ENCODE measurements at regions not wholly inside any gene's neighbourhood (a gene's known extent, or its start where the extent isn't known, plus 50 kb on each side); places are given as distances from the start of the nearest gene placed in this dataset.

DNA sequence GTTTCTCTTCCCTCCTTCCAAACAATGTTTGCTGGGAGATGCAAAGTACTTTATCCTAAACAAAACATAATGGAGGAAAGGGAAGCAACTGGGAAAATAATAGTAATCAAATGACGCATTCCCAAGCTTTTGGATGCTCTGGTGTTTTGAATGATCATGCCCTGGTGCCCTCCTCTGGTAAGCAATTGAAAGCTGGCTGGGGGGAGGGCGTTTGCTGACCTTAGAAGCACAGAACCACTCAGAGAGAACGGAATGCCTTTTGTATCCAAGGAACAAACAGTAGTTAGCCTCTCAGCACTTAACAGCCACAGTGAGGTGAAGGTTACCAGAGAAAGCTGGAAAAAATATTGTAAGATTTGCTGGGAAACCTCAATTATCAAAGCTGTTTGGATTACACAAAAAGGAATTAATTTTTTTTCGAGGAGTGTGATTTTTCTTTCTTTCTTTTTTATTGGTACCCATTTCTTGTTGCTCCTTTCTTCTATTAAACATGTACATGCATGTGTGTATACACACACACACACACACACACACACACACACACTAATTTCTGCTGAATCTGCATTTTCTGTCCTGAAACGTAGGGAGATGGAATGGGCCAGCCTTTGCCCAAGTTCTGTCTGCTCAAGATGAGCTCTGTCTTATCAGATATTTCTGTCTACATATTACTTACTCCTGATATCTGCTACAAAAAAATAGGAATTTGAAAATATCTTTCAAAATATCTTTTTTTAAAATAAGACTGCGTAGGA, 155.8 kb upstream of the IGFBP7 start:
- H3K4me3 Mint-ChIP-seq = no peak overlapping the region
- intact Hi-C loops (cut with micrococcal nuclease) = no loop called here
- POLR2A ChIA-PET = no interaction called here
- no peak for ATAC-seq
- no peak for DNase-seq
- H3K9me3 Mint-ChIP-seq = peaks cover 0 to 18% (median 3%) of the 10 kb centered on the region in 11 donors
- H3K36me3 ChIP-seq (ENCODE audit: control insufficient read depth in 2 of 3, insufficient read depth in 3 of 3, low read length in 3 of 3) = no peaks in the 10 kb centered on the region
- H3K36me3 Mint-ChIP-seq = no peaks in the 10 kb centered on the region
- CTCF ChIA-PET = no interaction called here
- H3K9me3 ChIP-seq (ENCODE audit: control insufficient read depth in 2 of 3, low read length in 3 of 3) = no peaks in the 10 kb centered on the region
- H3K27me3 ChIP-seq (ENCODE audit: control insufficient read depth in 2 of 2, insufficient read depth in 2 of 2, low read length in 2 of 2) = no peaks in the 10 kb centered on the region
- H3K27ac Mint-ChIP-seq = no peak overlapping the region
- H3K27me3 Mint-ChIP-seq = peaks cover 0 to 14% (median 5%) of the 10 kb centered on the region in 5 donors
- no peak overlapping the region for H3K27ac ChIP-seq (ENCODE audit: low read depth, low read length)
- no peak overlapping the region for H3K4me3 ChIP-seq (ENCODE audit: low read length)
- no peaks in the 10 kb centered on the region for H3K4me1 ChIP-seq (ENCODE audit: control insufficient read depth in 2 of 2, insufficient read depth in 2 of 2, low read length in 2 of 2)
- no peaks in the 10 kb centered on the region for H3K4me1 Mint-ChIP-seq

DNA sequence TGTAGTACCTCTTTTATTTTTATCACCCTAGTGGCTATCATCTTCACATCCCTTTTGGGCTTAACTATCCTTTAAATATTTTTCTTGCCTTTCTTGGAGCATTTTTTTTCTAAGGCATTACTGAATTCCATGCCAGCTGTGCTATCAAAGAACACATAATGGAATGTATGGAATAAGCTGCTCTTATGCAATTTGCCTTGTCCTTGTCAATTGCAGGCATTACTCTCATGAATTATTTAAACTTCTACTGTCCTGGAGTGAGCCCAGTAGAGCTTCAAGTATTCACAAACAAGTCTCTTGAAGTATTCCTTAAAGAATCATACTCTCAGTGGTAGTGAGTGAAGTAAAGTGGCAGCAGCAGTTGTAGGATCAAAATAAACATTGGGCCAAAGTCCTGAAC, 144.6 kb upstream of the IGFBP7 start:
- Mint-ChIP-seq H3K4me3 (no peak overlapping the region), H3K4me1 (no peaks in the 10 kb centered on the region), H3K27me3 (no peaks in the 10 kb centered on the region), H3K36me3 (no peaks in the 10 kb centered on the region), H3K27ac (no peak overlapping the region), H3K9me3 (peaks cover 0 to 5% (median 0%) of the 10 kb centered on the region in 11 donors)
- ChIA-PET POLR2A (no interaction called here), CTCF (no interaction called here)
- DNase-seq (no peak), ATAC-seq (no peak)
- intact Hi-C loops (cut with micrococcal nuclease) = no loop called here
- no peaks in the 10 kb centered on the region for H3K9me3 ChIP-seq (ENCODE audit: control insufficient read depth in 2 of 3, low read length in 3 of 3)
- no peak overlapping the region for H3K4me3 ChIP-seq (ENCODE audit: low read length)
- no peaks in the 10 kb centered on the region for H3K4me1 ChIP-seq (ENCODE audit: control insufficient read depth in 2 of 2, insufficient read depth in 2 of 2, low read length in 2 of 2)
- H3K27ac ChIP-seq (ENCODE audit: low read depth, low read length) = no peak overlapping the region
- no peaks in the 10 kb centered on the region for H3K36me3 ChIP-seq (ENCODE audit: control insufficient read depth in 2 of 3, insufficient read depth in 3 of 3, low read length in 3 of 3)
- no peaks in the 10 kb centered on the region for H3K27me3 ChIP-seq (ENCODE audit: control insufficient read depth in 2 of 2, insufficient read depth in 2 of 2, low read length in 2 of 2)

DNA sequence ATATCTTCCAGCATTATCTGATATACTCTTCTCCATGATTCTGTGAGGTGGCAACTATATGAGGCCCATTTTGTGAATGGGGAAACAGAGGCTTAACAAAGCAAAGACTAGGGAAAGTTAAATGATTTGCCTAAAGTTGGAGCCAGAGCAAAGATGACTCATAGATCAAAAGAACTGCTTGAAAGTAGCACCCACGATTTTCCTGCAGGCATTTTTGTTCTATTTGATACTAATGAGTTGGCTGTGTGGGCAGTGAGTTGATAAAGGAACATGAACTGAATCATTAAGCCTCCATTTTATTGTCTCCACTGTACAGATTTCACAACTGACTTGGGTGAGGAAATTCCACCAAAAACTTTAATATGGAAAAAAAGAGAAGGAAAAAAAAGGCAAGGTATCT, 138.9 kb upstream of the IGFBP7 start:
- ChIA-PET CTCF (no interaction called here), POLR2A (no interaction called here)
- ATAC-seq = no peak
- intact Hi-C loops (cut with micrococcal nuclease) = no loop called here
- Histone ChIP-seq H3K4me3 (ENCODE audit: low read length) (no peak overlapping the region), H3K9me3 (ENCODE audit: control insufficient read depth in 2 of 3, low read length in 3 of 3) (no peaks in the 10 kb centered on the region), H3K27ac (ENCODE audit: low read depth, low read length) (no peak overlapping the region), H3K4me1 (ENCODE audit: control insufficient read depth in 2 of 2, insufficient read depth in 2 of 2, low read length in 2 of 2) (no peaks in the 10 kb centered on the region), H3K27me3 (ENCODE audit: control insufficient read depth in 2 of 2, insufficient read depth in 2 of 2, low read length in 2 of 2) (no peaks in the 10 kb centered on the region), H3K36me3 (ENCODE audit: control insufficient read depth in 2 of 3, insufficient read depth in 3 of 3, low read length in 3 of 3) (no peaks in the 10 kb centered on the region)
- H3K4me3 Mint-ChIP-seq = no peak overlapping the region
- no peak for DNase-seq
- peaks cover 0 to 14% (median 0%) of the 10 kb centered on the region in 5 donors for H3K27me3 Mint-ChIP-seq
- H3K27ac Mint-ChIP-seq = no peak overlapping the region
- no peaks in the 10 kb centered on the region for H3K4me1 Mint-ChIP-seq
- H3K9me3 Mint-ChIP-seq = peaks cover 0 to 13% (median 0%) of the 10 kb centered on the region in 11 donors
- H3K36me3 Mint-ChIP-seq = peaks cover 0 to 3% (median 0%) of the 10 kb centered on the region in 5 donors

DNA sequence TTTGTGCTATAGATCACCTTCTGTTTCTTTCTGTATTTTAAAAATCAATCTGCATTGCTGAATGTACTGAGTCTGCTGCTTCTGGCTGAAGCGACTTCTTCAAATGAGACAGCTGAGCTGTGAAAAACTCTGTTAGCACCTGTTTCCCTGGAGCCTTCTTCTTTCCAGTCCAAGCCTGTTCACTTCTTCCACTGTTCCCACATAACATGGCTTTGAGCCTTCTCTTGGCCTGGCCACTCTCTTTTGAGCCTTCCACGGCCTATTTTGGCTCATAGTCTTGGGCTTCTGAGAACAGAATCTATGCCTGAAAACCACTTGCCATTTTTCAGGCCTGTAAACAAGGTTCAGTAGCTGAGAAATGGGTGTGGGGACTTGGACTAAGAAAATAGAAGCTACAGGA, 132.9 kb upstream of the IGFBP7 start:
- DNase-seq (no peak), ATAC-seq (no peak)
- Mint-ChIP-seq H3K36me3 (peaks cover 0 to 3% (median 0%) of the 10 kb centered on the region in 5 donors), H3K4me1 (no peaks in the 10 kb centered on the region), H3K9me3 (peaks cover 0 to 13% (median 0%) of the 10 kb centered on the region in 11 donors), H3K4me3 (no peak overlapping the region), H3K27me3 (peaks cover 0 to 26% (median 8%) of the 10 kb centered on the region in 5 donors), H3K27ac (no peak overlapping the region)
- Histone ChIP-seq H3K36me3 (ENCODE audit: control insufficient read depth in 2 of 3, insufficient read depth in 3 of 3, low read length in 3 of 3) (no peaks in the 10 kb centered on the region), H3K4me3 (ENCODE audit: low read length) (no peak overlapping the region), H3K27me3 (ENCODE audit: control insufficient read depth in 2 of 2, insufficient read depth in 2 of 2, low read length in 2 of 2) (no peaks in the 10 kb centered on the region), H3K9me3 (ENCODE audit: control insufficient read depth in 2 of 3, low read length in 3 of 3) (no peaks in the 10 kb centered on the region), H3K4me1 (ENCODE audit: control insufficient read depth in 2 of 2, insufficient read depth in 2 of 2, low read length in 2 of 2) (no peaks in the 10 kb centered on the region), H3K27ac (ENCODE audit: low read depth, low read length) (no peak overlapping the region)
- intact Hi-C loops (cut with micrococcal nuclease) = no loop called here
- POLR2A ChIA-PET = no interaction called here
- CTCF ChIA-PET = no interaction called here

DNA sequence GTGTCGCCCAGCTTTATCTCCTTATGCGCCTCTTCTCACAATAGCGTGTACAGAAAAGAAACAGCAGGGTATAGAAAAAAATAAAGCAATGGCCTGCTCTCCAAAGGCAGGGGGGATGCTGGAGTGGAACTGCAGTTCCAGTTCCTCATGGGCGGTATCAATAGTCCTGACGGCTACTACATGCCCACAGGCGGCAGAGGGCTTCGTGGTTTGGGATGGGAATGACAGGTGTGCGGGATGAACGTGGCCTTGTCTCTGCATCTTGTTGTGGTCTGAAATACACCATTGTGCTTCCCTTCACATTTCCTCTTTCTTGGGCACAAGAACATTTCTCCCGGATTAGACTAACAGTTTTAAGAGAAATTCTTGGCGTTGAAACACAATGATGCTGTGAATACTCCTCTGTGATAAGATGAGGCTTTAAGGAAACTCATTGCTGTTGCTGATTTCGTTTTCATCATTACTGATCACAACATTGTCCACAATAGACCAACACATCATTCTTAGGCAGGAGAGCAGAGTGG, 124.1 kb upstream of the IGFBP7 start:
- Histone ChIP-seq H3K4me1 (ENCODE audit: control insufficient read depth in 2 of 2, insufficient read depth in 2 of 2, low read length in 2 of 2) (no peaks in the 10 kb centered on the region), H3K27ac (ENCODE audit: low read depth, low read length) (no peak overlapping the region), H3K36me3 (ENCODE audit: control insufficient read depth in 2 of 3, insufficient read depth in 3 of 3, low read length in 3 of 3) (no peaks in the 10 kb centered on the region), H3K9me3 (ENCODE audit: control insufficient read depth in 2 of 3, low read length in 3 of 3) (no peaks in the 10 kb centered on the region), H3K4me3 (ENCODE audit: low read length) (no peak overlapping the region), H3K27me3 (ENCODE audit: control insufficient read depth in 2 of 2, insufficient read depth in 2 of 2, low read length in 2 of 2) (no peaks in the 10 kb centered on the region)
- no peak overlapping the region for H3K4me3 Mint-ChIP-seq
- peaks cover 0 to 5% (median 0%) of the 10 kb centered on the region in 11 donors for H3K9me3 Mint-ChIP-seq
- POLR2A ChIA-PET = no interaction called here
- CTCF ChIA-PET = no interaction called here
- ATAC-seq (no peak), DNase-seq (no peak)
- peaks cover under 1 to 16% (median 3%) of the 10 kb centered on the region in 5 donors for H3K27me3 Mint-ChIP-seq
- H3K27ac Mint-ChIP-seq = no peak overlapping the region
- intact Hi-C loops (cut with micrococcal nuclease) = no loop called here
- no peaks in the 10 kb centered on the region for H3K4me1 Mint-ChIP-seq
- no peaks in the 10 kb centered on the region for H3K36me3 Mint-ChIP-seq

DNA sequence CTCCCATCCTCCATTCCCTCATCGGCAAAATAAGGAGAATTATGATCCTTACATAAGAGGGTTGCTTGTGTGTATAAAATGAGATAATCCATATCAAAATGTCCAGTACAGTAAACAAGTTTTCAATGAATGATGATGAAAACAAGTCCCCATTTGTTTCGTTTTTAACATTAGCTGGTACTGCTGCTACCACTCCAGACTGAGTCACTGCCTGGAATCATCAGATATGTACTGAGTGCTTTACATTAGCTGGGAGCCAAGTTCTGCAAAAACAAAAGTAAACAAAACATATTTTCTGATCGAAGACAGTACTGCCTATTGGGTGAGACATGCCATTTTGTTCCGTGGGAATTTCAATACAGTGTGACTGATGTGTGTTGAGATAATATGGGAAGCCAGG, 123.2 kb upstream of the IGFBP7 start:
- H3K4me1 ChIP-seq (ENCODE audit: control insufficient read depth in 2 of 2, insufficient read depth in 2 of 2, low read length in 2 of 2) = no peaks in the 10 kb centered on the region

DNA sequence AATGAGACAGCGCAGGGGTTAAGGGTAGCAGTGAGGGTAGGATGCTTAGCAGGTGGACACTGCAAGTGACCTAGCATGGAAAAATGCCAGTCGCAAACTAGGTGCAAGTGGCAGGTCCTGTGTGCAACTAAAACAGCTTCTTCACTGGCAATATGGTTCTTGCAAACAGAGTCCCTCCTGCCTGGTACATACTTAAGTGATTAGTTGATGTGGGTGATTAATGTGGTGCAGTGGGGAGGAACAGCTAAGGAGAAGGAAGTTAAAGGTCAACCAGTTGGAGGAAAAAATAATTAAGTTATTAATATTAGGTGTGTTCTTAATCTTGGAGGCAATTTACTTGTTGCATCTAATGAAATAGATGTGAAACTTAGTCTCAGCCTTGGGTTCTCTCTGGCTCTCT, 121.6 kb upstream of the IGFBP7 start:
- Mint-ChIP-seq H3K4me1 (no peaks in the 10 kb centered on the region), H3K27me3 (peaks cover 2 to 30% (median 13%) of the 10 kb centered on the region in 5 donors), H3K4me3 (no peak overlapping the region), H3K27ac (no peak overlapping the region), H3K36me3 (peaks cover 0 to 5% (median 0%) of the 10 kb centered on the region in 5 donors), H3K9me3 (peaks cover 0 to 5% (median 0%) of the 10 kb centered on the region in 11 donors)
- H3K4me3 ChIP-seq (ENCODE audit: low read length) = no peak overlapping the region
- no peaks in the 10 kb centered on the region for H3K4me1 ChIP-seq (ENCODE audit: control insufficient read depth in 2 of 2, insufficient read depth in 2 of 2, low read length in 2 of 2)
- H3K27ac ChIP-seq (ENCODE audit: low read depth, low read length) = no peak overlapping the region
- no peaks in the 10 kb centered on the region for H3K36me3 ChIP-seq (ENCODE audit: control insufficient read depth in 2 of 3, insufficient read depth in 3 of 3, low read length in 3 of 3)
- H3K9me3 ChIP-seq (ENCODE audit: control insufficient read depth in 2 of 3, low read length in 3 of 3) = no peaks in the 10 kb centered on the region
- intact Hi-C loops (cut with micrococcal nuclease) = no loop called here
- ChIA-PET CTCF (no interaction called here), POLR2A (no interaction called here)
- no peaks in the 10 kb centered on the region for H3K27me3 ChIP-seq (ENCODE audit: control insufficient read depth in 2 of 2, insufficient read depth in 2 of 2, low read length in 2 of 2)
- no peak for DNase-seq
- ATAC-seq = no peak

More for the DNA sequence above, 123.2 kb upstream of the IGFBP7 start:
- H3K36me3 Mint-ChIP-seq = no peaks in the 10 kb centered on the region
- intact Hi-C loops (cut with micrococcal nuclease) = no loop called here
- Histone ChIP-seq H3K27ac (ENCODE audit: low read depth, low read length) (no peak overlapping the region), H3K9me3 (ENCODE audit: control insufficient read depth in 2 of 3, low read length in 3 of 3) (no peaks in the 10 kb centered on the region), H3K27me3 (ENCODE audit: control insufficient read depth in 2 of 2, insufficient read depth in 2 of 2, low read length in 2 of 2) (no peaks in the 10 kb centered on the region), H3K36me3 (ENCODE audit: control insufficient read depth in 2 of 3, insufficient read depth in 3 of 3, low read length in 3 of 3) (no peaks in the 10 kb centered on the region), H3K4me3 (ENCODE audit: low read length) (no peak overlapping the region)
- H3K4me3 Mint-ChIP-seq = no peak overlapping the region
- DNase-seq (no peak), ATAC-seq (no peak)
- H3K9me3 Mint-ChIP-seq = peaks cover 0 to 5% (median 0%) of the 10 kb centered on the region in 11 donors
- no peaks in the 10 kb centered on the region for H3K4me1 Mint-ChIP-seq
- H3K27ac Mint-ChIP-seq = no peak overlapping the region
- H3K27me3 Mint-ChIP-seq = peaks cover 2 to 18% (median 3%) of the 10 kb centered on the region in 5 donors
- ChIA-PET CTCF (no interaction called here), POLR2A (no interaction called here)

Measured in naive thymus-derived CD4-positive, alpha-beta T cell (primary cell).